ENCODE measurements at regions not wholly inside any gene's neighbourhood (a gene's known extent, or its start where the extent isn't known, plus 50 kb on each side); places are given as distances from the start of the nearest gene placed in this dataset.

GRCh38 chr13:55500694-55501093 lies 1640.0 kb upstream of the PRR20A start:
- no peak overlapping the region for H3K4me3 Mint-ChIP-seq
- peaks cover 0 to 2% (median 0%) of the 10 kb centered on the region in 3 donors for H3K27me3 Mint-ChIP-seq (ENCODE audit: low read depth in 3 of 3)
- H3K36me3 Mint-ChIP-seq, result no peaks in the 10 kb centered on the region

GRCh38 chr13:55516610-55517009 lies 1624.1 kb upstream of the PRR20A start:
- H3K9me3 Mint-ChIP-seq, result peaks cover 0 to 25% (median 16%) of the 10 kb centered on the region in 6 donors
- H3K4me1 Mint-ChIP-seq, result no peaks in the 10 kb centered on the region
- no peaks in the 10 kb centered on the region for H3K27me3 Mint-ChIP-seq (ENCODE audit: low read depth in 3 of 3)
- no peaks in the 10 kb centered on the region for H3K36me3 Mint-ChIP-seq
- H3K27ac Mint-ChIP-seq, result no peak overlapping the region
- DNase-seq, result no peak
- H3K4me3 Mint-ChIP-seq, result no peak overlapping the region

More at GRCh38 chr13:55500694-55501093, 1640.0 kb upstream of the PRR20A start:
- no peak for DNase-seq
- H3K27ac Mint-ChIP-seq, result no peak overlapping the region
- H3K4me1 Mint-ChIP-seq, result no peaks in the 10 kb centered on the region
- H3K9me3 Mint-ChIP-seq, result peaks cover 17 to 67% (median 39%) of the 10 kb centered on the region in 6 donors

GRCh38 chr13:55517312-55517711 lies 1623.4 kb upstream of the PRR20A start:
- no peak overlapping the region for H3K27ac Mint-ChIP-seq
- H3K9me3 Mint-ChIP-seq, result peaks cover 0 to 25% (median 17%) of the 10 kb centered on the region in 6 donors
- DNase-seq, result no peak
- H3K4me3 Mint-ChIP-seq, result no peak overlapping the region
- no peaks in the 10 kb centered on the region for H3K27me3 Mint-ChIP-seq (ENCODE audit: low read depth in 3 of 3)
- H3K36me3 Mint-ChIP-seq, result no peaks in the 10 kb centered on the region
- H3K4me1 Mint-ChIP-seq, result no peaks in the 10 kb centered on the region

- peaks cover 0 to 37% (median 11%) of the 10 kb centered on the region in 6 donors for H3K9me3 Mint-ChIP-seq
- no peak overlapping the region for H3K4me3 Mint-ChIP-seq
- no peak for DNase-seq
- peaks cover 0 to 2% (median 0%) of the 10 kb centered on the region in 3 donors for H3K27me3 Mint-ChIP-seq (ENCODE audit: low read depth in 3 of 3)
- H3K27ac Mint-ChIP-seq, result no peak overlapping the region
- H3K36me3 Mint-ChIP-seq, result no peaks in the 10 kb centered on the region
- H3K4me1 Mint-ChIP-seq, result no peaks in the 10 kb centered on the region
These were observed 1612.3 kb upstream of the PRR20A start for GRCh38 chr13:55528434-55528833.

GRCh38 chr13:55534306-55534705 lies 1606.4 kb upstream of the PRR20A start:
- Mint-ChIP-seq H3K4me1 (no peaks in the 10 kb centered on the region), H3K27ac (no peak overlapping the region), H3K36me3 (no peaks in the 10 kb centered on the region), H3K9me3 (peaks cover 0 to 26% (median 15%) of the 10 kb centered on the region in 6 donors), H3K27me3 (ENCODE audit: low read depth in 3 of 3) (no peaks in the 10 kb centered on the region), H3K4me3 (no peak overlapping the region)
- DNase-seq, result no peak

- H3K36me3 Mint-ChIP-seq, result no peaks in the 10 kb centered on the region
- DNase-seq, result no peak
- no peaks in the 10 kb centered on the region for H3K4me1 Mint-ChIP-seq
- peaks cover 3 to 23% (median 15%) of the 10 kb centered on the region in 6 donors for H3K9me3 Mint-ChIP-seq
- H3K27me3 Mint-ChIP-seq (ENCODE audit: low read depth in 3 of 3), result no peaks in the 10 kb centered on the region
- no peak overlapping the region for H3K27ac Mint-ChIP-seq
- no peak overlapping the region for H3K4me3 Mint-ChIP-seq
These were observed 1602.3 kb upstream of the PRR20A start for GRCh38 chr13:55538424-55538823.

- Mint-ChIP-seq H3K27me3 (ENCODE audit: low read depth in 3 of 3) (no peaks in the 10 kb centered on the region), H3K9me3 (peaks cover 5 to 32% (median 18%) of the 10 kb centered on the region in 6 donors), H3K4me1 (no peaks in the 10 kb centered on the region), H3K36me3 (peaks cover 0 to 3% (median 0%) of the 10 kb centered on the region in 3 donors), H3K4me3 (no peak overlapping the region), H3K27ac (no peak overlapping the region)
- no peak for DNase-seq
These were observed 1597.7 kb upstream of the PRR20A start for GRCh38 chr13:55543053-55543452.

- H3K27me3 Mint-ChIP-seq (ENCODE audit: low read depth in 3 of 3), result no peaks in the 10 kb centered on the region
- no peak overlapping the region for H3K27ac Mint-ChIP-seq
- no peak for DNase-seq
- H3K9me3 Mint-ChIP-seq, result peaks cover 3 to 45% (median 31%) of the 10 kb centered on the region in 6 donors
- H3K36me3 Mint-ChIP-seq, result no peaks in the 10 kb centered on the region
- no peak overlapping the region for H3K4me3 Mint-ChIP-seq
- no peaks in the 10 kb centered on the region for H3K4me1 Mint-ChIP-seq
These were observed 1590.1 kb upstream of the PRR20A start for GRCh38 chr13:55550624-55551023.

- peaks cover 0 to 5% (median 0%) of the 10 kb centered on the region in 3 donors for H3K27me3 Mint-ChIP-seq (ENCODE audit: low read depth in 3 of 3)
- DNase-seq, result no peak
- H3K4me3 Mint-ChIP-seq, result no peak overlapping the region
- H3K36me3 Mint-ChIP-seq, result no peaks in the 10 kb centered on the region
- H3K4me1 Mint-ChIP-seq, result no peaks in the 10 kb centered on the region
- H3K27ac Mint-ChIP-seq, result no peak overlapping the region
- H3K9me3 Mint-ChIP-seq, result peaks cover 4 to 50% (median 37%) of the 10 kb centered on the region in 6 donors
These were observed 1587.0 kb upstream of the PRR20A start for GRCh38 chr13:55553701-55554100.

GRCh38 chr13:55554741-55555140 lies 1586.0 kb upstream of the PRR20A start:
- no peaks in the 10 kb centered on the region for H3K36me3 Mint-ChIP-seq
- no peak for DNase-seq
- peaks cover 0 to 5% (median 0%) of the 10 kb centered on the region in 3 donors for H3K27me3 Mint-ChIP-seq (ENCODE audit: low read depth in 3 of 3)
- H3K27ac Mint-ChIP-seq, result no peak overlapping the region
- peaks cover 3 to 51% (median 39%) of the 10 kb centered on the region in 6 donors for H3K9me3 Mint-ChIP-seq
- no peaks in the 10 kb centered on the region for H3K4me1 Mint-ChIP-seq
- H3K4me3 Mint-ChIP-seq, result no peak overlapping the region

GRCh38 chr13:55560331-55560730 lies 1580.4 kb upstream of the PRR20A start:
- H3K9me3 Mint-ChIP-seq, result peaks cover 5 to 37% (median 24%) of the 10 kb centered on the region in 6 donors
- no peaks in the 10 kb centered on the region for H3K36me3 Mint-ChIP-seq
- DNase-seq, result no peak
- H3K4me3 Mint-ChIP-seq, result no peak overlapping the region
- peaks cover 0 to 6% (median 0%) of the 10 kb centered on the region in 3 donors for H3K27me3 Mint-ChIP-seq (ENCODE audit: low read depth in 3 of 3)
- no peaks in the 10 kb centered on the region for H3K4me1 Mint-ChIP-seq
- no peak overlapping the region for H3K27ac Mint-ChIP-seq

- peaks cover 0 to 1% (median 0%) of the 10 kb centered on the region in 3 donors for H3K27me3 Mint-ChIP-seq (ENCODE audit: low read depth in 3 of 3)
- H3K4me3 Mint-ChIP-seq, result no peak overlapping the region
- no peaks in the 10 kb centered on the region for H3K4me1 Mint-ChIP-seq
- no peaks in the 10 kb centered on the region for H3K36me3 Mint-ChIP-seq
- H3K9me3 Mint-ChIP-seq, result peaks cover 2 to 30% (median 14%) of the 10 kb centered on the region in 6 donors
- H3K27ac Mint-ChIP-seq, result no peak overlapping the region
- no peak for DNase-seq
These were observed 1577.5 kb upstream of the PRR20A start for GRCh38 chr13:55563267-55563666.

GRCh38 chr13:55566334-55566733 lies 1574.4 kb upstream of the PRR20A start:
- Mint-ChIP-seq H3K4me1 (no peaks in the 10 kb centered on the region), H3K9me3 (peaks cover 6 to 25% (median 14%) of the 10 kb centered on the region in 6 donors), H3K27ac (no peak overlapping the region), H3K27me3 (ENCODE audit: low read depth in 3 of 3) (no peaks in the 10 kb centered on the region), H3K36me3 (no peaks in the 10 kb centered on the region), H3K4me3 (no peak overlapping the region)
- no peak for DNase-seq

- peaks cover 6 to 30% (median 17%) of the 10 kb centered on the region in 6 donors for H3K9me3 Mint-ChIP-seq
- H3K4me3 Mint-ChIP-seq, result no peak overlapping the region
- no peak overlapping the region for H3K27ac Mint-ChIP-seq
- no peak for DNase-seq
- no peaks in the 10 kb centered on the region for H3K4me1 Mint-ChIP-seq
- no peaks in the 10 kb centered on the region for H3K36me3 Mint-ChIP-seq
- H3K27me3 Mint-ChIP-seq (ENCODE audit: low read depth in 3 of 3), result no peaks in the 10 kb centered on the region
These were observed 1573.9 kb upstream of the PRR20A start for GRCh38 chr13:55566779-55567178.

Data from immature natural killer cell (primary cell).